Body of pancreas (tissue), 4 donors: ENCODE measurements at regions not wholly inside any gene's neighbourhood (a gene's known extent, or its start where the extent isn't known, plus 50 kb on each side); places are given as distances from the start of the nearest gene placed in this dataset.

Source experiments
- POLR2A ChIP-seq, 3 donors: fragments of 450-650 bp; IDR thresholded peaks; one replicate each; pipeline ENCODE4 v1.6.1; 2016; ENCODE audit warnings: antibody characterized with exemption in 3 of 3, mild to moderate bottlenecking in 2 of 3
- TF ChIP-seq, protein P1 (sequence below), 7 experiments: fragments of 450-650 bp in 4 of 7; fragments of 200-600 bp in 3 of 7; sonication (generic) in 3 of 7; IDR thresholded peaks; one replicate each; pipeline ENCODE4 v1.5.1; 2016 to 2019; ENCODE audit warnings: antibody characterized with exemption in 7 of 7

GRCh38 chr5:162683284-162683683 is 615.7 kb downstream of the GABRG2 start:
- TF ChIP-seq, protein P1, sequence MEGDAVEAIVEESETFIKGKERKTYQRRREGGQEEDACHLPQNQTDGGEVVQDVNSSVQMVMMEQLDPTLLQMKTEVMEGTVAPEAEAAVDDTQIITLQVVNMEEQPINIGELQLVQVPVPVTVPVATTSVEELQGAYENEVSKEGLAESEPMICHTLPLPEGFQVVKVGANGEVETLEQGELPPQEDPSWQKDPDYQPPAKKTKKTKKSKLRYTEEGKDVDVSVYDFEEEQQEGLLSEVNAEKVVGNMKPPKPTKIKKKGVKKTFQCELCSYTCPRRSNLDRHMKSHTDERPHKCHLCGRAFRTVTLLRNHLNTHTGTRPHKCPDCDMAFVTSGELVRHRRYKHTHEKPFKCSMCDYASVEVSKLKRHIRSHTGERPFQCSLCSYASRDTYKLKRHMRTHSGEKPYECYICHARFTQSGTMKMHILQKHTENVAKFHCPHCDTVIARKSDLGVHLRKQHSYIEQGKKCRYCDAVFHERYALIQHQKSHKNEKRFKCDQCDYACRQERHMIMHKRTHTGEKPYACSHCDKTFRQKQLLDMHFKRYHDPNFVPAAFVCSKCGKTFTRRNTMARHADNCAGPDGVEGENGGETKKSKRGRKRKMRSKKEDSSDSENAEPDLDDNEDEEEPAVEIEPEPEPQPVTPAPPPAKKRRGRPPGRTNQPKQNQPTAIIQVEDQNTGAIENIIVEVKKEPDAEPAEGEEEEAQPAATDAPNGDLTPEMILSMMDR (IDR thresholded peaks at IDR 0.05): no peak
- TF ChIP-seq POLR2A (IDR thresholded peaks at IDR 0.05): no peak
